Endodermal cell (in vitro differentiated cells): ENCODE measurements at regions not wholly inside any gene's neighbourhood (a gene's known extent, or its start where the extent isn't known, plus 50 kb on each side); places are given as distances from the start of the nearest gene placed in this dataset.

Experiments
- DNase-seq: peaks from one replicate; pipeline ENCODE4 v3.0.0-alpha.2; 2017
- H3K27ac ChIP-seq: 2 replicates; pipeline ENCODE4 v1.5.1; 2013; ENCODE audit warnings: mild to moderate bottlenecking, low read depth, low read length, moderate library complexity
- H3K27me3 ChIP-seq: 2 replicates; pipeline ENCODE4 v1.6.1; 2013; ENCODE audit warnings: mild to moderate bottlenecking, low read length, moderate library complexity; ENCODE audit not compliant: insufficient read depth, control insufficient read depth, poor library complexity, severe bottlenecking
- H3K36me3 ChIP-seq: 2 replicates; pipeline ENCODE4 v1.7.0; 2013; ENCODE audit warnings: mild to moderate bottlenecking, low read length, moderate library complexity; ENCODE audit not compliant: control insufficient read depth, insufficient read depth
- H3K4me1 ChIP-seq: one replicate; pipeline ENCODE4 v1.7.0; 2013; ENCODE audit warnings: low read length; ENCODE audit not compliant: control insufficient read depth, insufficient read depth
- H3K4me3 ChIP-seq: 2 replicates; pipeline ENCODE4 v1.5.1; 2013; ENCODE audit warnings: mild to moderate bottlenecking, low read length, moderate library complexity
- H3K9ac ChIP-seq: 2 replicates; pipeline ENCODE4 v1.6.1; 2013; ENCODE audit warnings: mild to moderate bottlenecking, low read length, moderate library complexity; ENCODE audit not compliant: poor library complexity, severe bottlenecking; ENCODE audit errors: extremely low read depth
- H3K9me3 ChIP-seq: 2 replicates; pipeline ENCODE4 v1.6.1; 2013; ENCODE audit warnings: mild to moderate bottlenecking, low read length, moderate library complexity; ENCODE audit not compliant: control insufficient read depth
- H3K27ac Mint-ChIP-seq: 2 replicates; pipeline ENCODE4 v1.8.0; 2020; ENCODE audit warnings: mixed read lengths
- H3K27me3 Mint-ChIP-seq: 2 replicates; pipeline ENCODE4 v1.8.0; 2021; ENCODE audit warnings: mild to moderate bottlenecking, mixed read lengths; ENCODE audit not compliant: insufficient read depth
- H3K36me3 Mint-ChIP-seq: 2 replicates; pipeline ENCODE4 v1.8.0; 2020; ENCODE audit warnings: low read depth, mixed read lengths
- H3K4me1 Mint-ChIP-seq: 2 replicates; pipeline ENCODE4 v1.8.0; 2020; ENCODE audit warnings: mixed read lengths
- H3K4me3 Mint-ChIP-seq: 2 replicates; pipeline ENCODE4 v1.8.0; 2020; ENCODE audit warnings: mild to moderate bottlenecking, moderate library complexity, mixed read lengths
- H3K9me3 Mint-ChIP-seq: 2 replicates; pipeline ENCODE4 v1.8.0; 2020; ENCODE audit warnings: mild to moderate bottlenecking, mixed read lengths
- WGBS, 2 experiments: methylation state at CpG; one replicate each; pipeline versions ENCODE4 v1.1.5 to v1.1.7; 2013; ENCODE audit warnings: missing lambda C conversion rate in 2 of 2, mixed read lengths in 1 of 2; ENCODE audit not compliant: insufficient coverage in 1 of 2, insufficient read length in 1 of 2; 5-methylcytosine and 5-hydroxymethylcytosine counted together
- TF ChIP-seq, protein P1 (sequence below): fragments of 200-600 bp; sonication (generic); conservative IDR thresholded peaks from 2 replicates; pipeline ENCODE4 v1.5.0; 2021; ENCODE audit warnings: antibody characterized with exemption, mild to moderate bottlenecking

DNA sequence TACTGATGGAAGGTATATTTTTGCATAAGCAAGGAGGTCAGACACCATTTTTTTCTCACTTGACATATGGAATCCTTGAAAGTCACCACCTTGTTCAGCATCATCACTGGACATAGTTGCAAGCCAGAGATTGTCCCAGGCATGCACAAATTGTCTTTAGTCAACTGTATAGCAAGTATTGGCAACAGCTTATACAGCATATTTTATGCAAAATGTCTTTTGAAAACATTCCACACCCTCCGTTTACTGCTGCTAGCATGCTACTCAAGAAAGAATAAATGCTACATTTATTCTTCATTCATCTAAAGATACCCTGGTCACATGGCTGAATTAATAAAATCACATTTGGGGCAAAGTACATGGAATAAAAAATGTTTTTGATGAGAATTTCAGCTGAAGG is 168.5 kb upstream of the DCBLD2 start:
- H3K4me3 ChIP-seq, result no peak overlapping the region
- no peaks in the 10 kb centered on the region for H3K4me1 Mint-ChIP-seq
- H3K36me3 Mint-ChIP-seq, result no peaks in the 10 kb centered on the region
- DNase-seq, result no peak
- H3K36me3 ChIP-seq, result no peaks in the 10 kb centered on the region
- WGBS, 2 experiments, result 91% methylated on average over 1 of the region's 1 CpG; no CpG with 5 or more reads in 1 of the 2 experiments
- no peaks in the 10 kb centered on the region for H3K27me3 Mint-ChIP-seq
- no peak overlapping the region for H3K27ac ChIP-seq
- no peaks in the 10 kb centered on the region for H3K4me1 ChIP-seq
- H3K9me3 ChIP-seq, result no peaks in the 10 kb centered on the region
- TF ChIP-seq, protein P1, sequence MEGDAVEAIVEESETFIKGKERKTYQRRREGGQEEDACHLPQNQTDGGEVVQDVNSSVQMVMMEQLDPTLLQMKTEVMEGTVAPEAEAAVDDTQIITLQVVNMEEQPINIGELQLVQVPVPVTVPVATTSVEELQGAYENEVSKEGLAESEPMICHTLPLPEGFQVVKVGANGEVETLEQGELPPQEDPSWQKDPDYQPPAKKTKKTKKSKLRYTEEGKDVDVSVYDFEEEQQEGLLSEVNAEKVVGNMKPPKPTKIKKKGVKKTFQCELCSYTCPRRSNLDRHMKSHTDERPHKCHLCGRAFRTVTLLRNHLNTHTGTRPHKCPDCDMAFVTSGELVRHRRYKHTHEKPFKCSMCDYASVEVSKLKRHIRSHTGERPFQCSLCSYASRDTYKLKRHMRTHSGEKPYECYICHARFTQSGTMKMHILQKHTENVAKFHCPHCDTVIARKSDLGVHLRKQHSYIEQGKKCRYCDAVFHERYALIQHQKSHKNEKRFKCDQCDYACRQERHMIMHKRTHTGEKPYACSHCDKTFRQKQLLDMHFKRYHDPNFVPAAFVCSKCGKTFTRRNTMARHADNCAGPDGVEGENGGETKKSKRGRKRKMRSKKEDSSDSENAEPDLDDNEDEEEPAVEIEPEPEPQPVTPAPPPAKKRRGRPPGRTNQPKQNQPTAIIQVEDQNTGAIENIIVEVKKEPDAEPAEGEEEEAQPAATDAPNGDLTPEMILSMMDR, result no peak
- H3K4me3 Mint-ChIP-seq, result no peak overlapping the region
- peaks cover 17% of the 10 kb centered on the region for H3K9me3 Mint-ChIP-seq
- no peak overlapping the region for H3K9ac ChIP-seq
- H3K27me3 ChIP-seq, result no peaks in the 10 kb centered on the region
- H3K27ac Mint-ChIP-seq, result no peak overlapping the region

DNA sequence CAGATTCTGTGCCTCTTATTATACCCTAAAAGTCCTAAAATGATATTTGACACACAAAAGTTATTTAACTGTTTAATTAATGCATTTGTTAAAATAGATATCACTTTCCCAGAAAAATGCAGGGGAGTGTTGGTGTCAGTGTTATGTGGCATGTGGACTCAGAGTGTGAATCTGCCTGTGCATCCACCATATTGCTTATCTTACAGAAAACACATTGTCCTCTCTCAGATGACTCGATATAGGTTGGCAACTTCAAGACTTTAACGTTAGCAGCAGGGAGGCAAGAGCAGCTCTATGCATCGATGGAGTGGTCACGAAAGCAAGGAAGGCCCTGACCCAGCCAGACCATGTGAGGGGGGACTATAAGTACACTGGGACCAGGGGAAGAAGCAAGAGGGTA is 165.4 kb upstream of the DCBLD2 start:
- no peak overlapping the region for H3K9ac ChIP-seq
- H3K9me3 ChIP-seq, result no peaks in the 10 kb centered on the region
- no peak for DNase-seq
- Mint-ChIP-seq H3K36me3 (no peaks in the 10 kb centered on the region), H3K9me3 (peaks cover 21% of the 10 kb centered on the region), H3K4me1 (no peaks in the 10 kb centered on the region), H3K4me3 (no peak overlapping the region), H3K27ac (no peak overlapping the region), H3K27me3 (no peaks in the 10 kb centered on the region)
- no peaks in the 10 kb centered on the region for H3K4me1 ChIP-seq
- H3K27ac ChIP-seq, result no peak overlapping the region
- no peaks in the 10 kb centered on the region for H3K27me3 ChIP-seq
- H3K4me3 ChIP-seq, result no peak overlapping the region
- TF ChIP-seq, protein P1, result no peak
- no peaks in the 10 kb centered on the region for H3K36me3 ChIP-seq
- WGBS, 2 experiments, result 93 to 95% methylated on average over 3 to 4 of the region's 4 CpGs

DNA sequence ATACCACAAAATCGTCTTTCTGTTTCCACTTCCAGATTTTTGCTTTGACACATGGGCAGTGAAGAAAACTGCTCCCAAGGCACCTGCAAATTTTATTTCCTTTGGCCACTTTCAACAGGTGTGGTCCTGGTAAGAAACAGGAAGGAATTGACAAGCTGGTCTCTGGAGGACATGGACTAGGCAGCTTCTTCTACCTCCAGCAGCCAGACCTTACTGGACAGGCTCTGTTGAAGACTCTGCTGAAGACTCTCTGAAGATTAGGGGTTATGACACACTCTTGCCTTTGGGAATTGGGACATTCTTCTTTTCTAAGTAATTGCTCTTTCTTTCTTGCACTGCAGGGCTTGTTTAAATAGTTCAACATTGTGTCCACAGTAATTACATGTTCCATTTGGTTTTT is 147.7 kb upstream of the DCBLD2 start:
- TF ChIP-seq, protein P1, result no peak
- H3K4me3 ChIP-seq, result no peak overlapping the region
- peaks cover 13% of the 10 kb centered on the region for H3K27me3 ChIP-seq
- no peak overlapping the region for H3K27ac ChIP-seq
- H3K9ac ChIP-seq, result no peak overlapping the region
- no peaks in the 10 kb centered on the region for H3K36me3 ChIP-seq
- Mint-ChIP-seq H3K9me3 (no peaks in the 10 kb centered on the region), H3K27me3 (no peaks in the 10 kb centered on the region), H3K27ac (no peak overlapping the region), H3K4me3 (no peak overlapping the region), H3K36me3 (no peaks in the 10 kb centered on the region), H3K4me1 (no peaks in the 10 kb centered on the region)
- DNase-seq, result no peak
- WGBS, 2 experiments, result 67 to 75% methylated on average over 1 of the region's 1 CpG
- H3K4me1 ChIP-seq, result no peaks in the 10 kb centered on the region
- no peaks in the 10 kb centered on the region for H3K9me3 ChIP-seq
